NK-92 treated with Interleukin-12 subunit alpha and Interleukin-12 subunit beta, amount 100 ng/mL, for 24 hours (cell line): ENCODE measurements at regions not wholly inside any gene's neighbourhood (a gene's known extent, or its start where the extent isn't known, plus 50 kb on each side); places are given as distances from the start of the nearest gene placed in this dataset.
"Not testable (repeated sequence)": the region's sequence is repeated elsewhere in the genome, so short reads cannot be mapped to it uniquely, and the experiment has no call there.

ENCODE experiments used
- DNase-seq: peaks from one replicate; lab custom pipeline; 2025; lab: John Stamatoyannopoulos, UW

- no peak for DNase-seq
These were observed 154.7 kb downstream of the BTBD3 start for GRCh38 chr20:12072221-12072953.

GRCh38 chr20:12072954-12073264 lies 155.2 kb downstream of the BTBD3 start:
- DNase-seq, result no peak

GRCh38 chr20:12074111-12074655 lies 156.5 kb downstream of the BTBD3 start:
- DNase-seq, result no peak

GRCh38 chr20:12076200-12076599 lies 158.5 kb downstream of the BTBD3 start:
- no peak for DNase-seq

- no peak for DNase-seq
These were observed 160.2 kb downstream of the BTBD3 start for GRCh38 chr20:12077875-12078274.

- no peak for DNase-seq
These were observed 161.8 kb downstream of the BTBD3 start for GRCh38 chr20:12079490-12079889.

GRCh38 chr20:12083269-12083668 lies 165.6 kb downstream of the BTBD3 start:
- DNase-seq, result no peak

GRCh38 chr20:12084482-12084881 lies 166.8 kb downstream of the BTBD3 start:
- no peak for DNase-seq

GRCh38 chr20:12086359-12086758 lies 168.7 kb downstream of the BTBD3 start:
- no peak for DNase-seq

GRCh38 chr20:12090920-12091319 lies 173.2 kb downstream of the BTBD3 start:
- no peak for DNase-seq

GRCh38 chr20:12093057-12093796 lies 175.5 kb downstream of the BTBD3 start:
- no peak for DNase-seq

- DNase-seq, result not testable (repeated sequence)
These were observed 176.1 kb downstream of the BTBD3 start for GRCh38 chr20:12093797-12094190.

GRCh38 chr20:12095180-12095920 lies 177.7 kb downstream of the BTBD3 start:
- DNase-seq, result no peak

GRCh38 chr20:12098421-12098820 lies 180.7 kb downstream of the BTBD3 start:
- no peak for DNase-seq

- DNase-seq, result no peak
These were observed 191.2 kb downstream of the BTBD3 start for GRCh38 chr20:12108846-12109245.

GRCh38 chr20:12110274-12110673 lies 192.6 kb downstream of the BTBD3 start:
- no peak for DNase-seq

- no peak for DNase-seq
These were observed 193.0 kb downstream of the BTBD3 start for GRCh38 chr20:12110711-12111110.

GRCh38 chr20:12111431-12112088 lies 193.9 kb downstream of the BTBD3 start:
- DNase-seq, result no peak

- DNase-seq, result no peak
These were observed 194.4 kb downstream of the BTBD3 start for GRCh38 chr20:12112089-12112474.

GRCh38 chr20:12112665-12113064 lies 195.0 kb downstream of the BTBD3 start:
- DNase-seq, result no peak

GRCh38 chr20:12113075-12113467 lies 195.4 kb downstream of the BTBD3 start:
- DNase-seq, result no peak
